ENCODE measurements at regions not wholly inside any gene's neighbourhood (a gene's known extent, or its start where the extent isn't known, plus 50 kb on each side); places are given as distances from the start of the nearest gene placed in this dataset.

GRCh38 chr2:42944779-42945415 is 152.5 kb upstream of the HAAO start:
- no peaks in the 10 kb centered on the region for H3K27me3 ChIP-seq (ENCODE audit: insufficient read depth, low read length)
- no peaks in the 10 kb centered on the region for H3K79me2 ChIP-seq (ENCODE audit: insufficient read depth, low read length)
- H4K20me1 ChIP-seq (ENCODE audit: insufficient read depth), result no peaks in the 10 kb centered on the region
- RAD21 ChIA-PET (ENCODE audit: low non-redundant PET in 1 of 2, low total read pairs in 2 of 2, uncharacterized antibody in 2 of 2, unreplicated experiment in 2 of 2), result no interaction called here
- DNase-seq (ENCODE audit: low read depth, low spot score), result peak; percentile 15
- no TSS peak for BruUV-seq (replicated peaks)
- CTCF ChIA-PET, result interaction anchor here (0.6 to 1.6 kb wide), 8 partner anchors 8 to 540 kb away, joined by 3 to 4 read pairs (median 4); no protein-coding TSS in a partner anchor
- no peaks in the 10 kb centered on the region for H3K9me2 ChIP-seq (ENCODE audit: insufficient read depth)
- no peak overlapping the region for H3K4me2 ChIP-seq (ENCODE audit: low read length)
- intact Hi-C loops (cut with micrococcal nuclease), result loop anchor here (5.0 kb wide), 3 partner anchors 118 to 662 kb away; no protein-coding TSS in a partner anchor
- H3K36me3 ChIP-seq (ENCODE audit: control insufficient read depth in 1 of 2, insufficient read depth in 2 of 2, low read length in 2 of 2), result no peaks in the 10 kb centered on the region
- H3K9ac ChIP-seq (ENCODE audit: low read length), result no peak overlapping the region
- H3K4me3 ChIP-seq (replicated peaks in 1 of 2; ENCODE audit: low read depth in 1 of 2, low read length in 2 of 2), result no peak overlapping the region
- no peak overlapping the region for H3K27ac ChIP-seq (ENCODE audit: low read depth, low read length)
- H2AFZ ChIP-seq (ENCODE audit: low read depth, low read length, poor library complexity, severe bottlenecking), result no peak overlapping the region
- ATAC-seq, result peak; percentile 82
- H3K4me1 ChIP-seq (ENCODE audit: control insufficient read depth in 1 of 2, insufficient read depth in 2 of 2, low read length in 2 of 2), result no peaks in the 10 kb centered on the region
- POLR2A ChIA-PET, result interaction anchor here (0.5 to 1.1 kb wide), 3 partner anchors 136 to 659 kb away, joined by 3 read pairs; partner anchors contain the start of gene ZFP36L2
- no peaks in the 10 kb centered on the region for H3K9me3 ChIP-seq (ENCODE audit: control insufficient read depth in 1 of 2, insufficient read depth in 1 of 2, low read depth in 1 of 2, low read length in 2 of 2)
- TF ChIP-seq EZH2phosphoT487 (IDR thresholded peaks at IDR 0.05; ENCODE audit: borderline replicate concordance) (no peak), SP1 (IDR thresholded peaks at IDR 0.05; ENCODE audit: low read depth) (peak; percentile 37; the same call in 1 of the 2 replicates)

DNA sequence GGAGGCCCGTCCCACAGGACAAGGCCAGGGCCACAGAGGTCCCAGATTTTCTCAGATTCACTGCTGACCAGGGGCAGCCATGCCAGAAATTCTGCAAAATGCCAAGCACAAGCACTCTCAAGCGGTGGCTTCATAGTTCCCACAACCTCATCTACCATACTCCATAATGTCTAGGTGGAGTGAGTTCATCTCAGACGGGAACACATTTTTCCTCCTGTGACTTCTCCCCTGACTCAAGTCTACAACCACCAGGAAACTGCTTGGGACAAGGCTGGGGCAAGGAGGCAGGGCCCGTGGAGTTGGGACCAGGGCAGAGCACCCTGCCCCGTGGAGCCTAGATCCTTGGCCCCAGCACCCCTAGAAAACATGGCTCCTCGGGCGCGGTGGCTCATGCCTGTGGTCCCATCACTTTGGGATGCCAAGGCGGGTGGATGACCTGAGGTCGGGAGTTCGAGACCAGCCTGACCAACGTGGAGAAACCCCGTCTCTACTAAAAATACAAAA is 150.7 kb upstream of the HAAO start:
- DNase-seq (ENCODE audit: low read depth, low spot score) (no peak), ATAC-seq (no peak)
- Histone ChIP-seq H3K4me2 (ENCODE audit: low read length) (no peak overlapping the region), H4K20me1 (ENCODE audit: insufficient read depth) (no peaks in the 10 kb centered on the region), H3K9ac (ENCODE audit: low read length) (no peak overlapping the region), H3K36me3 (ENCODE audit: control insufficient read depth in 1 of 2, insufficient read depth in 2 of 2, low read length in 2 of 2) (no peaks in the 10 kb centered on the region), H3K4me1 (ENCODE audit: control insufficient read depth in 1 of 2, insufficient read depth in 2 of 2, low read length in 2 of 2) (no peaks in the 10 kb centered on the region), H3K27ac (ENCODE audit: low read depth, low read length) (no peak overlapping the region), H3K27me3 (ENCODE audit: insufficient read depth, low read length) (no peaks in the 10 kb centered on the region), H3K9me2 (ENCODE audit: insufficient read depth) (no peaks in the 10 kb centered on the region), H3K9me3 (ENCODE audit: control insufficient read depth in 1 of 2, insufficient read depth in 1 of 2, low read depth in 1 of 2, low read length in 2 of 2) (no peaks in the 10 kb centered on the region), H3K79me2 (ENCODE audit: insufficient read depth, low read length) (no peaks in the 10 kb centered on the region), H3K4me3 (replicated peaks in 1 of 2; ENCODE audit: low read depth in 1 of 2, low read length in 2 of 2) (no peak overlapping the region), H2AFZ (ENCODE audit: low read depth, low read length, poor library complexity, severe bottlenecking) (no peak overlapping the region)
- ChIA-PET CTCF (no interaction called here), RAD21 (ENCODE audit: low non-redundant PET in 1 of 2, low total read pairs in 2 of 2, uncharacterized antibody in 2 of 2, unreplicated experiment in 2 of 2) (no interaction called here), POLR2A (no interaction called here)
- BruUV-seq (replicated peaks), result no TSS peak
- intact Hi-C loops (cut with micrococcal nuclease), result no loop called here
- TF ChIP-seq, protein P1, sequence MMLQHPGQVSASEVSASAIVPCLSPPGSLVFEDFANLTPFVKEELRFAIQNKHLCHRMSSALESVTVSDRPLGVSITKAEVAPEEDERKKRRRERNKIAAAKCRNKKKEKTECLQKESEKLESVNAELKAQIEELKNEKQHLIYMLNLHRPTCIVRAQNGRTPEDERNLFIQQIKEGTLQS (IDR thresholded peaks at IDR 0.05), result no peak
- no peak for TF ChIP-seq ELF1 (IDR thresholded peaks at IDR 0.05; ENCODE audit: borderline replicate concordance, low read depth)
- TF ChIP-seq RAD21 (IDR thresholded peaks at IDR 0.05; ENCODE audit: low read depth), result no peak
- TF ChIP-seq, protein P2, sequence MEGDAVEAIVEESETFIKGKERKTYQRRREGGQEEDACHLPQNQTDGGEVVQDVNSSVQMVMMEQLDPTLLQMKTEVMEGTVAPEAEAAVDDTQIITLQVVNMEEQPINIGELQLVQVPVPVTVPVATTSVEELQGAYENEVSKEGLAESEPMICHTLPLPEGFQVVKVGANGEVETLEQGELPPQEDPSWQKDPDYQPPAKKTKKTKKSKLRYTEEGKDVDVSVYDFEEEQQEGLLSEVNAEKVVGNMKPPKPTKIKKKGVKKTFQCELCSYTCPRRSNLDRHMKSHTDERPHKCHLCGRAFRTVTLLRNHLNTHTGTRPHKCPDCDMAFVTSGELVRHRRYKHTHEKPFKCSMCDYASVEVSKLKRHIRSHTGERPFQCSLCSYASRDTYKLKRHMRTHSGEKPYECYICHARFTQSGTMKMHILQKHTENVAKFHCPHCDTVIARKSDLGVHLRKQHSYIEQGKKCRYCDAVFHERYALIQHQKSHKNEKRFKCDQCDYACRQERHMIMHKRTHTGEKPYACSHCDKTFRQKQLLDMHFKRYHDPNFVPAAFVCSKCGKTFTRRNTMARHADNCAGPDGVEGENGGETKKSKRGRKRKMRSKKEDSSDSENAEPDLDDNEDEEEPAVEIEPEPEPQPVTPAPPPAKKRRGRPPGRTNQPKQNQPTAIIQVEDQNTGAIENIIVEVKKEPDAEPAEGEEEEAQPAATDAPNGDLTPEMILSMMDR (IDR thresholded peaks at IDR 0.05 in 2 of 3, conservative IDR thresholded peaks at IDR 0.05 in 1 of 3; ENCODE audit: borderline replicate concordance in 1 of 3, insufficient read depth in 1 of 3, low read depth in 2 of 3, low read length in 2 of 3), result no peak
- TF ChIP-seq FOSL1 (IDR thresholded peaks at IDR 0.05; ENCODE audit: low read depth), result no peak
- no peak for TF ChIP-seq EGR1 (IDR thresholded peaks at IDR 0.05; ENCODE audit: low read depth)
- TF ChIP-seq, protein P3, sequence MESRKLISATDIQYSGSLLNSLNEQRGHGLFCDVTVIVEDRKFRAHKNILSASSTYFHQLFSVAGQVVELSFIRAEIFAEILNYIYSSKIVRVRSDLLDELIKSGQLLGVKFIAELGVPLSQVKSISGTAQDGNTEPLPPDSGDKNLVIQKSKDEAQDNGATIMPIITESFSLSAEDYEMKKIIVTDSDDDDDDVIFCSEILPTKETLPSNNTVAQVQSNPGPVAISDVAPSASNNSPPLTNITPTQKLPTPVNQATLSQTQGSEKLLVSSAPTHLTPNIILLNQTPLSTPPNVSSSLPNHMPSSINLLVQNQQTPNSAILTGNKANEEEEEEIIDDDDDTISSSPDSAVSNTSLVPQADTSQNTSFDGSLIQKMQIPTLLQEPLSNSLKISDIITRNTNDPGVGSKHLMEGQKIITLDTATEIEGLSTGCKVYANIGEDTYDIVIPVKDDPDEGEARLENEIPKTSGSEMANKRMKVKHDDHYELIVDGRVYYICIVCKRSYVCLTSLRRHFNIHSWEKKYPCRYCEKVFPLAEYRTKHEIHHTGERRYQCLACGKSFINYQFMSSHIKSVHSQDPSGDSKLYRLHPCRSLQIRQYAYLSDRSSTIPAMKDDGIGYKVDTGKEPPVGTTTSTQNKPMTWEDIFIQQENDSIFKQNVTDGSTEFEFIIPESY (IDR thresholded peaks at IDR 0.05; ENCODE audit: extremely low read depth, insufficient replicate concordance, low read length), result no peak
- TF ChIP-seq YY1 (IDR thresholded peaks at IDR 0.05; ENCODE audit: extremely low read depth, insufficient replicate concordance, low read depth, low read length), result no peak
- TF ChIP-seq SRF (IDR thresholded peaks at IDR 0.05; ENCODE audit: low read depth), result no peak
- no peak for TF ChIP-seq CBX3 (IDR thresholded peaks at IDR 0.05; ENCODE audit: low read depth)
- no peak for TF ChIP-seq SIN3A (IDR thresholded peaks at IDR 0.05; ENCODE audit: low read depth)
- TF ChIP-seq ZFX (IDR thresholded peaks at IDR 0.05), result no peak
- TF ChIP-seq, protein P4, sequence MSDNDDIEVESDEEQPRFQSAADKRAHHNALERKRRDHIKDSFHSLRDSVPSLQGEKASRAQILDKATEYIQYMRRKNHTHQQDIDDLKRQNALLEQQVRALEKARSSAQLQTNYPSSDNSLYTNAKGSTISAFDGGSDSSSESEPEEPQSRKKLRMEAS (IDR thresholded peaks at IDR 0.05), result no peak
- TF ChIP-seq POLR2A (IDR thresholded peaks at IDR 0.05; ENCODE audit: borderline replicate concordance, extremely low read depth, insufficient read depth, insufficient read length), result no peak
- TF ChIP-seq POLR2AphosphoS5 (IDR thresholded peaks at IDR 0.05; ENCODE audit: low read depth, low read length), result no peak
